Esophagus muscularis mucosa (tissue), 4 donors: ENCODE measurements at regions not wholly inside any gene's neighbourhood (a gene's known extent, or its start where the extent isn't known, plus 50 kb on each side); places are given as distances from the start of the nearest gene placed in this dataset.

ENCODE experiments used
- DNase-seq: peaks from one replicate; pipeline ENCODE4 v3.0.0-alpha.2; 2017; ENCODE audit errors: extremely low spot score
- H3K27ac ChIP-seq, 4 donors: fragments of 200-600 bp; sonication (generic); replicated peaks in 1 of 4; 1 replicate in 3 of 4; 2 replicates in 1 of 4; pipeline ENCODE4 v1.5.1; 2016 to 2019; ENCODE audit warnings: mild to moderate bottlenecking in 1 of 4
- H3K27me3 ChIP-seq, 4 donors: fragments of 200-600 bp; sonication (generic); one replicate each; pipeline versions ENCODE4 v1.5.1 to v1.6.0; 2016 to 2019
- H3K36me3 ChIP-seq, 4 donors: fragments of 200-600 bp; sonication (generic); one replicate each; pipeline ENCODE4 v1.5.1; 2016 to 2019
- H3K4me1 ChIP-seq, 4 donors: fragments of 200-600 bp; sonication (generic); one replicate each; pipeline ENCODE4 v1.5.1; 2016 to 2019
- H3K4me3 ChIP-seq, 4 donors: fragments of 200-600 bp; sonication (generic); 1 replicate in 2 of 4; 2 replicates in 2 of 4; pipeline ENCODE4 v1.5.1; 2016 to 2019; ENCODE audit warnings: mild to moderate bottlenecking in 4 of 4, moderate library complexity in 1 of 4
- H3K9me3 ChIP-seq, 4 donors: fragments of 200-600 bp; sonication (generic); 1 replicate in 3 of 4; 2 replicates in 1 of 4; pipeline ENCODE4 v1.5.1; 2016 to 2019
- EP300 ChIP-seq: sonication (generic); formaldehyde crosslinking; IDR thresholded peaks from one replicate; pipeline ENCODE4 v1.6.1; 2017; ENCODE audit warnings: antibody characterized with exemption
- POLR2A ChIP-seq: fragments of 450-650 bp; IDR thresholded peaks from one replicate; pipeline ENCODE4 v1.6.1; 2017; ENCODE audit warnings: antibody characterized with exemption, moderate library complexity, mild to moderate bottlenecking, low read depth
- POLR2AphosphoS5 ChIP-seq, 2 donors: sonication (generic); formaldehyde crosslinking; IDR thresholded peaks; one replicate each; pipeline ENCODE4 v1.6.1; 2017; ENCODE audit warnings: antibody characterized with exemption in 2 of 2
- WGBS: methylation state at CpG from one replicate; pipeline ENCODE4 v1.1.5; 2018; 5-methylcytosine and 5-hydroxymethylcytosine counted together
- intact Hi-C: fragments of 100-400 bp; cut with DNase I; formaldehyde crosslinking; loops from one replicate; pipeline ENCODE4 v1.15.1; 2023
- TF ChIP-seq, protein P1 (sequence below), 3 experiments: fragments of 200-600 bp in 2 of 3; fragments of 450-650 bp in 1 of 3; sonication (generic) in 2 of 3; IDR thresholded peaks; one replicate each; pipeline ENCODE4 v1.5.1; 2017 to 2019; ENCODE audit warnings: antibody characterized with exemption in 3 of 3, mild to moderate bottlenecking in 2 of 3, moderate library complexity in 1 of 3

DNA sequence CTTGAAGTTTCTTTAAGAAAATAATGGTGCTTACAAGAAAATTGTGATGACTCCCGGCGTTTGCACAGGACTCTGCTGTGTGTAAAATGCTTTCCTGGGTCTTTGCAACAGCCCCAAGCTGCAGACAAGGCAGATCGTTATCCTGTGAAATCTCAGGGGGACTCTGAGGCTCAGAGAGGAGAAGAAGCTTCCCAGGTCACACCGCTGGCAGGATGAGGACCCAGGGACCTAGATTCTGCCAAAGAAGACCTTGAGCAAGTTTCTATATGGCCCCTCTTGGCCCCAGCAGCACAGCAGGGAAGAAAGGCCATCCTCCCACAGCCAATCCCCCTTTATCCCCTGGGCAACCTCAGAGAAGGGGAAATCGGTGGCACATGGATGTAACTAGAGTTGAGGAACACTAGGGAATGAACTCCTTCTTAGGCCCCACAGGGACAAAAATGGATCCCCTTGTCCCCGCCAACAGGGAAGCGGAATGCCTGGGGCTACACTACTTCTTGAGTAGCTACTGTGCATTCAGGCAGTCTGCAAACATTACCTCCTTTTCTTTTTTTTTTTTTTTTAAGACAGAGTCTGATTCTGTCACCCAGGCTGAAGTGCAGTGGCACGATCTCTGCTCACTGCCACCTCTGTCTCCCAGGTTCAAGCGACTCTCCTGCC is 72.8 kb downstream of the CPN2 start:
- intact Hi-C loops = no loop called here
- no peak overlapping the region for H3K4me3 ChIP-seq
- peak overlapping the region; percentile 82 to 92 (median 86) for H3K27ac ChIP-seq
- TF ChIP-seq, protein P1, sequence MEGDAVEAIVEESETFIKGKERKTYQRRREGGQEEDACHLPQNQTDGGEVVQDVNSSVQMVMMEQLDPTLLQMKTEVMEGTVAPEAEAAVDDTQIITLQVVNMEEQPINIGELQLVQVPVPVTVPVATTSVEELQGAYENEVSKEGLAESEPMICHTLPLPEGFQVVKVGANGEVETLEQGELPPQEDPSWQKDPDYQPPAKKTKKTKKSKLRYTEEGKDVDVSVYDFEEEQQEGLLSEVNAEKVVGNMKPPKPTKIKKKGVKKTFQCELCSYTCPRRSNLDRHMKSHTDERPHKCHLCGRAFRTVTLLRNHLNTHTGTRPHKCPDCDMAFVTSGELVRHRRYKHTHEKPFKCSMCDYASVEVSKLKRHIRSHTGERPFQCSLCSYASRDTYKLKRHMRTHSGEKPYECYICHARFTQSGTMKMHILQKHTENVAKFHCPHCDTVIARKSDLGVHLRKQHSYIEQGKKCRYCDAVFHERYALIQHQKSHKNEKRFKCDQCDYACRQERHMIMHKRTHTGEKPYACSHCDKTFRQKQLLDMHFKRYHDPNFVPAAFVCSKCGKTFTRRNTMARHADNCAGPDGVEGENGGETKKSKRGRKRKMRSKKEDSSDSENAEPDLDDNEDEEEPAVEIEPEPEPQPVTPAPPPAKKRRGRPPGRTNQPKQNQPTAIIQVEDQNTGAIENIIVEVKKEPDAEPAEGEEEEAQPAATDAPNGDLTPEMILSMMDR (IDR thresholded peaks at IDR 0.05) = no peak
- TF ChIP-seq EP300 (no peak), POLR2AphosphoS5 (IDR thresholded peaks at IDR 0.05) (no peak), POLR2A (no peak)
- no peaks in the 10 kb centered on the region for H3K36me3 ChIP-seq
- 67% methylated on average over 9 of the region's 9 CpGs for whole genome bisulfite sequencing
- H3K27me3 ChIP-seq = no peaks in the 10 kb centered on the region
- H3K9me3 ChIP-seq = no peaks in the 10 kb centered on the region
- no peak for DNase-seq
- peaks cover 33 to 71% (median 64%) of the 10 kb centered on the region in 4 donors for H3K4me1 ChIP-seq

GRCh38 chr3:194279101-194279500 is 72.0 kb downstream of the CPN2 start:
- Histone ChIP-seq H3K36me3 (no peaks in the 10 kb centered on the region), H3K9me3 (no peaks in the 10 kb centered on the region), H3K27ac (peak overlapping the region in 3 of 4 donors; percentile 85 to 92 (median 87)), H3K4me1 (peaks cover 33 to 76% (median 60%) of the 10 kb centered on the region in 4 donors), H3K4me3 (no peak overlapping the region), H3K27me3 (no peaks in the 10 kb centered on the region)
- WGBS = 96% methylated on average over 8 of the region's 9 CpGs
- TF ChIP-seq, protein P1 (IDR thresholded peaks at IDR 0.05) = no peak
- TF ChIP-seq EP300 (no peak), POLR2AphosphoS5 (IDR thresholded peaks at IDR 0.05) (no peak), POLR2A (no peak)
- intact Hi-C loops = no loop called here
- no peak for DNase-seq

GRCh38 chr3:194279701-194280360 is 71.3 kb downstream of the CPN2 start:
- Histone ChIP-seq H3K27ac (no peak overlapping the region), H3K4me1 (peaks cover 33 to 71% (median 55%) of the 10 kb centered on the region in 4 donors)

DNA sequence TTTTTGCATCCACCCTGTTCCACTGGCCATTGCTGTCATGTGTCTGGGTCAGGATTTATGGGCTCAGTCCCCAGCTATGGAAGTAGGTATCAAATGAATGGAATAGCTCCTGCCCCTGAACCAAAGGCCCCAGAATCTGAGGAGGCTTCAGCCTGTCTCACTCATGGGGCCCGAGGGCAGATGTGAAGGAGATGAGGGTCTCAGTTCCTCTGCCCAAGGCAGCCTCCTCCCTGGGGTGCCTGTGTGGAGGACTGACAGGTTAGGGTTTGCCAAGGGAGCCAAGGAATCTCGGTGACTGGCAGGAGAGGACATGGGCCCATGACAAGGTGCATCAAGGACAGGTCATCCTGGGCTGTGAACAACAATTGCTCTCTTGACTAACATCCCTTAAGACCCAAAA is 70.4 kb downstream of the CPN2 start:
- WGBS = 100% methylated on average over 2 of the region's 2 CpGs
- H3K4me3 ChIP-seq = no peak overlapping the region
- no peak overlapping the region for H3K27ac ChIP-seq
- no peaks in the 10 kb centered on the region for H3K9me3 ChIP-seq
- no peaks in the 10 kb centered on the region for H3K36me3 ChIP-seq
- no peaks in the 10 kb centered on the region for H3K27me3 ChIP-seq
- no peak for DNase-seq
- intact Hi-C loops = no loop called here
- no peak for TF ChIP-seq POLR2AphosphoS5 (IDR thresholded peaks at IDR 0.05)
- TF ChIP-seq EP300 = no peak
- TF ChIP-seq, protein P1 (IDR thresholded peaks at IDR 0.05) = no peak
- H3K4me1 ChIP-seq = peaks cover 33 to 73% (median 56%) of the 10 kb centered on the region in 4 donors

More at GRCh38 chr3:194279701-194280360, 71.3 kb downstream of the CPN2 start:
- Histone ChIP-seq H3K9me3 (no peaks in the 10 kb centered on the region), H3K4me3 (no peak overlapping the region), H3K27me3 (no peaks in the 10 kb centered on the region), H3K36me3 (no peaks in the 10 kb centered on the region)
- TF ChIP-seq EP300 = no peak
- TF ChIP-seq, protein P1 (IDR thresholded peaks at IDR 0.05) = no peak
- no peak for TF ChIP-seq POLR2AphosphoS5 (IDR thresholded peaks at IDR 0.05)
- TF ChIP-seq POLR2A = no peak
- DNase-seq = no peak
- over 99% methylated on average over 5 of the region's 5 CpGs for WGBS
- intact Hi-C loops = no loop called here
